GM12873 (cell line): ENCODE measurements at regions not wholly inside any gene's neighbourhood (a gene's known extent, or its start where the extent isn't known, plus 50 kb on each side); places are given as distances from the start of the nearest gene placed in this dataset.

Source experiments
- CTCF ChIP-seq: IDR thresholded peaks from 2 replicates; pipeline ENCODE4 v1.5.1; 2012; ENCODE audit warnings: low read depth, mild to moderate bottlenecking, moderate library complexity, low read length, control low read depth; ENCODE audit not compliant: insufficient read depth; ENCODE audit errors: missing control alignments

DNA sequence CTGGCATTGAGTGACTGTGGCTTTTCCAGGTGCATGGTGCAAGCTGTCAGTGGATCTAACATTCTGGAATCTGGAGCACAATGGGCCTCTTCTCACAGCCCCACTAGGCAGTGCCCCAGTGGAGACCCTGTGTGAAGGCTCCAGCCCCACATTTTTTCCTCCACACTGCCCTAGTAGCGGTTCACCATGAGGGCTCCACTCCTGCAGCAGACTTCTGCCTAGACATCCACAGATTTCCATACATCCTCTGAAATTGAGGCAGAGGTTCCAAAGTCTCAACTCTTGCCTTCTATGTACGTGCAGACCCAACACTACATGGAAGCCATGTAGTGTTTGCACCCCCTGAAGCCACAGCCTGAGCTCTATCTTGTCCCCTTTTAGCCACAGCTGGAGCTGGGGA lies 118.0 kb upstream of the BMP5 start:
- no peak for TF ChIP-seq CTCF

GRCh38 chr6:55992546-55992945 lies 117.2 kb upstream of the BMP5 start:
- no peak for TF ChIP-seq CTCF

- TF ChIP-seq CTCF = no peak
These were observed 109.9 kb upstream of the BMP5 start for GRCh38 chr6:55985309-55985708.

DNA sequence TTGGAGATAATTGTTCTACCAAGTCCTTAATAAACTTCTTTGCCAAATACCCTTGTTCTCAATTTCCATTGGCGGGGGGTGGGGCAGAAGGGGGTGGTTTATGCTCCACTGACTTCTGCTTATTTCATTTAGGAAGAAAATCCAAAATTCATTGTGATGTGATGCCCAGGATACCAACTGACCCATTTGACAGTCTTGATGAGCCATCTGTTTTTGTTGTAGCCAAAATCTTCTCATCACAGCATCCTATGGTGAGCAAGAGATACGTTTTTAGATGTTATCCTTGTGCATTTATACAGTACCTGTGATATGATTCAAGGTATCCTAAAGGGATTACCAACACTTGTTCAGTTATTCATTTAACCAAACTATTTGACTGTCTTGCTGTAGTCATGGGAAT lies 108.5 kb upstream of the BMP5 start:
- no peak for TF ChIP-seq CTCF

- TF ChIP-seq CTCF = no peak
These were observed 106.3 kb upstream of the BMP5 start for GRCh38 chr6:55981660-55982059.

DNA sequence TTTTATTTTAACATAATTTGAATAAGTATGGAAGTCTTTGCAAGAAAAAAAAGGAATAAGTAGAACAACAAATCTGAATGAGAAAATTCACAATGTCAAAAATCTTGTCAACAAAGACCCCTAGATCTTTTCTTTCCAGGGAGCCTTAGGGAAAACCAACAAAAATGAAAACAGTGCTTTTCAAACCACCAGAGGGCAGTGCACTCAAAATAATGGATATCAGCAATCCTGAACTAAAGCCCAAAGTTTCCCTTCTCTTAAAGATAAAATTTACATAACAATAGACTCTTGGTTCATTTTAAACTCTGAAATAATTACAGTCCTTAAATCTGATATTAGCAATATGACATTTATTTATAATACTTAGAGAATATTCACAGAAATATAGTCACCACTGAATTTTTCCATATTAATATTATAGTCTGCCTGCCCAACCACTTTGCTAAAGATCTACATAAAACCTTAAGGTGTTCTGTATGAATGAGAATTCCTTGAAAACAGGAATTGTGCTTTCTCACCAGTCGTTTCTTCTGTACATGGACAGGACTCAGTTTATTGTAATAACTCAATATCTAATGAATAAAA lies 105.3 kb upstream of the BMP5 start:
- TF ChIP-seq CTCF = peak; percentile 61

DNA sequence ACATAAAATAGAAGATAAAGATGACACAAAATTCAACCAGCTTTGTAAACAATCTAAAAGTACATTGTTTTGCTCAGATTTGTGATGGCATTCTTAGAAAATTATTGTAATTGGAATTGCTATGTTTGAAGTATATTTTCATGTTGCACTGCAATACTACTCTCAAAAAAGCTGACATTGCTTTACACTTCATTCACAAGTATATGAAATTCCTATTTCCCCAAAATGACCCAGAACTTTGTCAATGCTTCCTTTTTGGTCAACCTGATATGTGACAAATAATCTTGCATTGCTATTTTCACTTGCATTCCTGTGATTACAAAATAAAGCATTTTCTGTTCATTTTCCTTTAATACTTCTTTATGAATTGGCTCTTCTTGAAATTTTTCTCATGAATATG lies 104.1 kb upstream of the BMP5 start:
- no peak for TF ChIP-seq CTCF
